DND-41 (cell line): ENCODE measurements at regions not wholly inside any gene's neighbourhood (a gene's known extent, or its start where the extent isn't known, plus 50 kb on each side); places are given as distances from the start of the nearest gene placed in this dataset.

ENCODE experiments used
- ATAC-seq: fragments of 200-7000 bp; cut with Tn5 transposase; 3 replicates; pipeline ENCODE4 v1.9.1; 2021; ENCODE audit warnings: low read depth; ENCODE audit not compliant: insufficient read depth
- DNase-seq: peaks from one replicate; pipeline ENCODE4 v3.0.0-alpha.2; 2020
- H2AFZ ChIP-seq: 2 replicates; pipeline ENCODE4 v1.6.0; 2012; ENCODE audit warnings: low read depth, low read length
- H3K27ac ChIP-seq: 2 replicates; pipeline ENCODE4 v1.5.1; 2012; ENCODE audit warnings: low read length, inconsistent platforms
- H3K27me3 ChIP-seq: fragments of 200-600 bp; sonication (generic); 2 replicates; pipeline ENCODE4 v1.6.0; 2012; ENCODE audit warnings: low read length, mild to moderate bottlenecking, inconsistent platforms; ENCODE audit not compliant: insufficient read depth, poor library complexity
- H3K36me3 ChIP-seq: 2 replicates; pipeline ENCODE4 v1.5.1; 2012; ENCODE audit warnings: low read length, inconsistent platforms; ENCODE audit not compliant: insufficient read depth
- H3K4me1 ChIP-seq: 2 replicates; pipeline ENCODE4 v1.5.1; 2012; ENCODE audit warnings: mild to moderate bottlenecking, low read length; ENCODE audit not compliant: insufficient read depth
- H3K4me2 ChIP-seq: 2 replicates; pipeline ENCODE4 v1.6.0; 2012; ENCODE audit warnings: mild to moderate bottlenecking, moderate library complexity, low read length, inconsistent platforms; ENCODE audit not compliant: insufficient read depth
- H3K4me3 ChIP-seq, 2 experiments: fragments of 200-600 bp in 1 of 2; shearing (Covaris generic) in 1 of 2; 2 replicates each; pipeline ENCODE4 v1.5.1; 2012 to 2016; ENCODE audit warnings: inconsistent platforms in 2 of 2, low read length in 2 of 2, mild to moderate bottlenecking in 2 of 2, low read depth in 1 of 2, moderate library complexity in 1 of 2
- H3K79me2 ChIP-seq: 2 replicates; pipeline ENCODE4 v1.6.0; 2012; ENCODE audit warnings: low read length, inconsistent platforms; ENCODE audit not compliant: insufficient read depth
- H3K9ac ChIP-seq: 2 replicates; pipeline ENCODE4 v1.6.0; 2012; ENCODE audit warnings: low read depth, mild to moderate bottlenecking, inconsistent platforms, low read length, moderate library complexity
- H3K9me3 ChIP-seq: 2 replicates; pipeline ENCODE4 v1.5.1; 2012; ENCODE audit warnings: low read length, moderate library complexity, mild to moderate bottlenecking, inconsistent platforms; ENCODE audit not compliant: insufficient read depth, severe bottlenecking
- H4K20me1 ChIP-seq: 2 replicates; pipeline ENCODE4 v1.6.0; 2012; ENCODE audit warnings: low read length; ENCODE audit not compliant: insufficient read depth
- EZH2 ChIP-seq: IDR thresholded peaks from 3 replicates; pipeline ENCODE4 v1.6.1; 2012; ENCODE audit warnings: borderline replicate concordance, low read depth, mild to moderate bottlenecking, moderate library complexity, low read length, inconsistent platforms; ENCODE audit not compliant: severe bottlenecking
- TF ChIP-seq, protein P1 (sequence below): IDR thresholded peaks from 2 replicates; pipeline ENCODE4 v1.5.1; 2012; ENCODE audit warnings: borderline replicate concordance, low read length, moderate library complexity, mild to moderate bottlenecking; ENCODE audit not compliant: poor library complexity, severe bottlenecking; ENCODE audit errors: extremely low read depth

DNA sequence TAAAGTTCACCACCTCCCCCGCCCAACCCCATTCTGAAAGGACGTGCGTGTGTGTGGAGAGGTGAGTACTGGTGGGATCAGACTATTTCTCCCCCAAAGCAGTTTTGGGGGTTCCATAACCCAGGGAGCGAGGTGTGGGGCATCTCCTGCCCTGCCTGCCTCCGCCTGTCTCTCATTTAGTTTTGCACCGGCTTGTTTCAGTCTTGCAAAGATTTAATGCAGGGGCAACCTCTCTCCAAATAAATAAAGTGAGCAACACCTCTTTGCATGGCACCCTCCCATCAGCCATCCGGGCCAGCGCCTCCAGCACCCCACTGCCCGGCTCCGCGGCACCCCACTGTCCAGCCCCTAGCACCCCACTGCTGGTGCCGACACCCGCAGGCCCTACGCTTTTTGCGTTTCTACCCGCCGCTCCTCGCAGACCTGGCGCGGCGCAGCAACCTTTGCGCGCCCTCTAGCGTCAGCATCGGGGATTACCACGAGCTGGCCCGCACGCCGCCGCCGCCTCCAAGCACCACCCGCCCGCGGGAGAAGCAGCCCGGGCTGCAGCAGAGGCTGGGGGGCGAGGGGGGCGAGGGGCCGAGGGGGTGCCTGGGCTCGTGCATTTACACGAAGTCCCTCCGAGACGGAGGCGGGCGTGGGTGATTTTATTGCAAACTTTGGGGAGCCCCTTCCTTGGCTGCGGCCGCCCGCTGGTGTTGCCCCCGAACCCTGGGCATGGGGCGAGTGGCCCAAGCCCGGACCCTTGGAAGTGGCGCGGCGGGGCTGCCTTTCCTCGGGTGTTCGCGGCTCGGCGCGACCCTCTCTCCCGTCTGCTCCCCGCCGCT is 55.8 kb upstream of the VRK1 start:
- peak; percentile 72 for DNase-seq

DNA sequence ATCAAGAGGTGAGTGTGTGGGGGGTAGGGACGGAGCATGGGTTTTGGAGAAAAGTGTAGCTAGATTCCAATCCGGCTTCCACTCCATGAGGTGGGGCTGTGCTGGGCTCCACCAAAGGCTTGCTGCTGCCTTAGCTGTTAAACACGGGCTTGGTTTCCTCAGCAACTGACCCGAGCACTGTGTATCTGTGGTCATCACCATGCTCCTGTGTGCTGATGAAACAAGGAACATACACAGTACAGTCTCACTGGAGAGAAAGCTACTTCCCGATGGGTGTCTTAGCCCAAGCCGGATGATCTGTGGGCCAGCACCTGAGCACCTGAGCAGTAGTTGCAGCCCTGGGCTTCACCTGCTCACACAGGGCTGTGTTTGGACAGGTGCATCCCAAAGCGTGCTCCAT is 52.9 kb upstream of the VRK1 start:
- Histone ChIP-seq H3K27ac (no peak overlapping the region), H2AFZ (no peak overlapping the region), H4K20me1 (no peaks in the 10 kb centered on the region), H3K36me3 (no peaks in the 10 kb centered on the region), H3K79me2 (no peaks in the 10 kb centered on the region), H3K9me3 (no peaks in the 10 kb centered on the region), H3K9ac (no peak overlapping the region), H3K27me3 (peaks cover 30% of the 10 kb centered on the region), H3K4me3 (no peak overlapping the region), H3K4me1 (peaks cover 4% of the 10 kb centered on the region), H3K4me2 (no peak overlapping the region)
- DNase-seq, result no peak
- no peak for ATAC-seq
- no peak for TF ChIP-seq EZH2
- TF ChIP-seq, protein P1, sequence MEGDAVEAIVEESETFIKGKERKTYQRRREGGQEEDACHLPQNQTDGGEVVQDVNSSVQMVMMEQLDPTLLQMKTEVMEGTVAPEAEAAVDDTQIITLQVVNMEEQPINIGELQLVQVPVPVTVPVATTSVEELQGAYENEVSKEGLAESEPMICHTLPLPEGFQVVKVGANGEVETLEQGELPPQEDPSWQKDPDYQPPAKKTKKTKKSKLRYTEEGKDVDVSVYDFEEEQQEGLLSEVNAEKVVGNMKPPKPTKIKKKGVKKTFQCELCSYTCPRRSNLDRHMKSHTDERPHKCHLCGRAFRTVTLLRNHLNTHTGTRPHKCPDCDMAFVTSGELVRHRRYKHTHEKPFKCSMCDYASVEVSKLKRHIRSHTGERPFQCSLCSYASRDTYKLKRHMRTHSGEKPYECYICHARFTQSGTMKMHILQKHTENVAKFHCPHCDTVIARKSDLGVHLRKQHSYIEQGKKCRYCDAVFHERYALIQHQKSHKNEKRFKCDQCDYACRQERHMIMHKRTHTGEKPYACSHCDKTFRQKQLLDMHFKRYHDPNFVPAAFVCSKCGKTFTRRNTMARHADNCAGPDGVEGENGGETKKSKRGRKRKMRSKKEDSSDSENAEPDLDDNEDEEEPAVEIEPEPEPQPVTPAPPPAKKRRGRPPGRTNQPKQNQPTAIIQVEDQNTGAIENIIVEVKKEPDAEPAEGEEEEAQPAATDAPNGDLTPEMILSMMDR, result no peak

More for the DNA sequence above, 55.8 kb upstream of the VRK1 start:
- H3K9ac ChIP-seq, result peak overlapping the region; percentile 38
- H3K27me3 ChIP-seq, result peaks cover 57% of the 10 kb centered on the region
- H3K4me3 ChIP-seq, result peak overlapping the region in 1 of 2 experiments; percentile 52; a peak in 2 of 4 replicates
- TF ChIP-seq, protein P1, result peak; percentile 83
- TF ChIP-seq EZH2, result no peak
- ATAC-seq, result peak; percentile 92
- H3K79me2 ChIP-seq, result no peaks in the 10 kb centered on the region
- H3K9me3 ChIP-seq, result no peaks in the 10 kb centered on the region
- no peaks in the 10 kb centered on the region for H4K20me1 ChIP-seq
- H3K4me2 ChIP-seq, result peak overlapping the region; percentile 68
- peak overlapping the region; percentile 66 for H2AFZ ChIP-seq
- no peaks in the 10 kb centered on the region for H3K36me3 ChIP-seq
- no peak overlapping the region for H3K27ac ChIP-seq
- peaks cover 4% of the 10 kb centered on the region for H3K4me1 ChIP-seq

DNA sequence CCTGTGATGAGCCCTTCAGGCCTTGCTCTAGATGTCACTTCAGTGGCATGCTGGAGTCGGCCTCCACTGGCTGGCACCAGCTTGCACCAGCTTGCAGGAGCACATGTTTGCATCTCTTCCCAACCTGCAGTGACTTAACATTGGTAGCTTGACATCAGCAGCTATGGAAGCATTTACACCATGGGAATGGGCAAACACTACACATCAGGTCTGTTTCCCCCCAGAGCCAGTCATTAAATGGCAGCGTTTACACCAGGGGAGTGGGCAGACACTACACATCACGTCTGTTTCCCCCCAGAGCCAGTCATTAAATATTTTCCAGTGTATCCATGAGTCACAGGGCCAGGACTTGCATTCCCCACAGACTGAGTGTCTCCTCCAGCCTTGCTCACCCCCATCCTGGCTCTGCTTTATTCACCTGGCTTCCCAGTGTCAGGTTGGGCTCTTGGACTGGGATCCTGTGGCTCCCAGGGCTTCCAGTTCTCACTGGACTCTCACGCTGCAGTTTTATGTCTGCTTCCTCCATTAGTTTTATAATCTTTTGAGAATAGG is 51.6 kb upstream of the VRK1 start:
- Histone ChIP-seq H3K9ac (no peak overlapping the region), H2AFZ (no peak overlapping the region), H4K20me1 (no peaks in the 10 kb centered on the region), H3K27ac (no peak overlapping the region), H3K4me3 (no peak overlapping the region), H3K9me3 (no peaks in the 10 kb centered on the region), H3K4me2 (no peak overlapping the region), H3K27me3 (peaks cover 22% of the 10 kb centered on the region), H3K79me2 (no peaks in the 10 kb centered on the region), H3K4me1 (peaks cover 4% of the 10 kb centered on the region), H3K36me3 (no peaks in the 10 kb centered on the region)
- no peak for ATAC-seq
- DNase-seq, result no peak
- TF ChIP-seq, protein P1, result no peak
- no peak for TF ChIP-seq EZH2
